22Rv1 (cell line): ENCODE measurements at regions not wholly inside any gene's neighbourhood (a gene's known extent, or its start where the extent isn't known, plus 50 kb on each side); places are given as distances from the start of the nearest gene placed in this dataset.

Source experiments
- H3K27ac ChIP-seq: fragments of 450-650 bp; 2 replicates; pipeline ENCODE4 v1.5.1; 2017
- CTCF ChIP-seq: fragments of 450-650 bp; IDR thresholded peaks from 2 replicates; pipeline ENCODE4 v1.5.1; 2017; ENCODE audit warnings: mild to moderate bottlenecking
- ZFX ChIP-seq: fragments of 450-650 bp; IDR thresholded peaks from 2 replicates; pipeline ENCODE4 v1.6.1; 2017; ENCODE audit warnings: antibody characterized with exemption, borderline replicate concordance

GRCh38 chr17:51454456-51454978 is 194.2 kb downstream of the UTP18 start:
- TF ChIP-seq CTCF = no peak
- TF ChIP-seq ZFX = no peak
- no peak overlapping the region for H3K27ac ChIP-seq

GRCh38 chr17:51455211-51455610 is 194.9 kb downstream of the UTP18 start:
- TF ChIP-seq ZFX (no peak), CTCF (no peak)

GRCh38 chr17:51455931-51456330 is 195.6 kb downstream of the UTP18 start:
- TF ChIP-seq ZFX = no peak
- no peak for TF ChIP-seq CTCF
- no peak overlapping the region for H3K27ac ChIP-seq

More at GRCh38 chr17:51455211-51455610, 194.9 kb downstream of the UTP18 start:
- H3K27ac ChIP-seq = no peak overlapping the region

GRCh38 chr17:51456942-51457341 is 196.6 kb downstream of the UTP18 start:
- no peak overlapping the region for H3K27ac ChIP-seq
- TF ChIP-seq ZFX = no peak
- TF ChIP-seq CTCF = no peak

- peak; percentile 96 for TF ChIP-seq CTCF
- TF ChIP-seq ZFX = no peak
- no peak overlapping the region for H3K27ac ChIP-seq
Measured at GRCh38 chr17:51461578-51462004, 201.2 kb downstream of the UTP18 start.

- H3K27ac ChIP-seq = no peak overlapping the region
- TF ChIP-seq CTCF (no peak), ZFX (no peak)
Measured at GRCh38 chr17:51463353-51463752, 203.0 kb downstream of the UTP18 start.

- H3K27ac ChIP-seq = no peak overlapping the region
- TF ChIP-seq CTCF = no peak
- no peak for TF ChIP-seq ZFX
Measured at GRCh38 chr17:51467336-51467735, 207.0 kb downstream of the UTP18 start.
